ENCODE measurements at regions not wholly inside any gene's neighbourhood (a gene's known extent, or its start where the extent isn't known, plus 50 kb on each side); places are given as distances from the start of the nearest gene placed in this dataset.
"Not testable (repeated sequence)": the region's sequence is repeated elsewhere in the genome, so short reads cannot be mapped to it uniquely, and the experiment has no call there.

DNA sequence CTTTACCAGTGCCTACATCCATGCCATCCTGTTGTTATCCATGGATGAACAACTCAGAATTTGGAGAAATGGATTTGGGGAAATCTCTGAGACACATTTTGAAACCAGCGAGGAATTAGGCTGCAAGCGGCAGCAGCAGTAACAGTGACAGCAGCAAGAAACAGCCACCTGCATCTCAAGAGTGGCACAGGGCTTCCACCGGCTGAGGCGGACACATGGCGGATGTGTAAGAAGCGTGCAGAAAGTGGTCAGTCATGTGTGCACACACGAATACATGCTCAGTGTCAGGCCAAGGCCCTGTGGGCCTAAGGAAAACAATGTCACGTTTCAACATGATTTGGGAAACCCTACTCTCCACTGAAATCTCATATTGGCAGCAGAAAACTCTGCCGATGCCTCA lies 344.0 kb downstream of the ANAPC1 start:
- TF ChIP-seq, protein P1, sequence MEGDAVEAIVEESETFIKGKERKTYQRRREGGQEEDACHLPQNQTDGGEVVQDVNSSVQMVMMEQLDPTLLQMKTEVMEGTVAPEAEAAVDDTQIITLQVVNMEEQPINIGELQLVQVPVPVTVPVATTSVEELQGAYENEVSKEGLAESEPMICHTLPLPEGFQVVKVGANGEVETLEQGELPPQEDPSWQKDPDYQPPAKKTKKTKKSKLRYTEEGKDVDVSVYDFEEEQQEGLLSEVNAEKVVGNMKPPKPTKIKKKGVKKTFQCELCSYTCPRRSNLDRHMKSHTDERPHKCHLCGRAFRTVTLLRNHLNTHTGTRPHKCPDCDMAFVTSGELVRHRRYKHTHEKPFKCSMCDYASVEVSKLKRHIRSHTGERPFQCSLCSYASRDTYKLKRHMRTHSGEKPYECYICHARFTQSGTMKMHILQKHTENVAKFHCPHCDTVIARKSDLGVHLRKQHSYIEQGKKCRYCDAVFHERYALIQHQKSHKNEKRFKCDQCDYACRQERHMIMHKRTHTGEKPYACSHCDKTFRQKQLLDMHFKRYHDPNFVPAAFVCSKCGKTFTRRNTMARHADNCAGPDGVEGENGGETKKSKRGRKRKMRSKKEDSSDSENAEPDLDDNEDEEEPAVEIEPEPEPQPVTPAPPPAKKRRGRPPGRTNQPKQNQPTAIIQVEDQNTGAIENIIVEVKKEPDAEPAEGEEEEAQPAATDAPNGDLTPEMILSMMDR (conservative IDR thresholded peaks at IDR 0.05; ENCODE audit: low read length): not testable (repeated sequence)
- not testable (repeated sequence) for TF ChIP-seq EZH2phosphoT487 (IDR thresholded peaks at IDR 0.05; ENCODE audit: borderline replicate concordance)
